ENCODE measurements at regions not wholly inside any gene's neighbourhood (a gene's known extent, or its start where the extent isn't known, plus 50 kb on each side); places are given as distances from the start of the nearest gene placed in this dataset.
"Not testable (repeated sequence)": the region's sequence is repeated elsewhere in the genome, so short reads cannot be mapped to it uniquely, and the experiment has no call there.

GRCh38 chr4:105060628-105061027 is 86.0 kb upstream of the TET2 start:
- peak; percentile 88 for DNase-seq

- DNase-seq: peak; percentile 83
These were observed 85.5 kb upstream of the TET2 start for GRCh38 chr4:105061136-105061696.

- DNase-seq: peak; percentile 10
These were observed 84.9 kb upstream of the TET2 start for GRCh38 chr4:105061731-105062130.

- no peak for DNase-seq
These were observed 80.3 kb upstream of the TET2 start for GRCh38 chr4:105066401-105066800.

- DNase-seq: no peak
These were observed 79.2 kb upstream of the TET2 start for GRCh38 chr4:105067431-105067830.

- no peak for DNase-seq
These were observed 78.7 kb upstream of the TET2 start for GRCh38 chr4:105067946-105068345.

- no peak for DNase-seq
These were observed 78.2 kb upstream of the TET2 start for GRCh38 chr4:105068516-105068915.

- not testable (repeated sequence) for DNase-seq
These were observed 74.6 kb upstream of the TET2 start for GRCh38 chr4:105072095-105072494.

GRCh38 chr4:105074097-105074496 is 72.6 kb upstream of the TET2 start:
- no peak for DNase-seq

- DNase-seq: no peak
These were observed 71.6 kb upstream of the TET2 start for GRCh38 chr4:105075045-105075444.

- no peak for DNase-seq
These were observed 58.4 kb upstream of the TET2 start for GRCh38 chr4:105088110-105088879.

- no peak for DNase-seq
These were observed 54.3 kb upstream of the TET2 start for GRCh38 chr4:105092356-105092755.

GRCh38 chr4:105092768-105093167 is 53.9 kb upstream of the TET2 start:
- no peak for DNase-seq

- DNase-seq: no peak
These were observed 52.7 kb upstream of the TET2 start for GRCh38 chr4:105093975-105094374.
